Stomach (tissue), 4 donors: ENCODE measurements at regions not wholly inside any gene's neighbourhood (a gene's known extent, or its start where the extent isn't known, plus 50 kb on each side); places are given as distances from the start of the nearest gene placed in this dataset.

Source experiments
- CTCF ChIP-seq, 7 experiments: fragments of 450-650 bp in 4 of 7; fragments of 200-600 bp in 3 of 7; sonication (generic) in 3 of 7; IDR thresholded peaks; one replicate each; pipeline ENCODE4 v1.5.1; 2016 to 2019; ENCODE audit warnings: antibody characterized with exemption in 7 of 7, control low read depth in 2 of 7, mild to moderate bottlenecking in 1 of 7
- POLR2A ChIP-seq, 4 donors: fragments of 450-650 bp; IDR thresholded peaks; one replicate each; pipeline ENCODE4 v1.6.1; 2016; ENCODE audit warnings: antibody characterized with exemption in 4 of 4, control low read depth in 2 of 4, mild to moderate bottlenecking in 1 of 4, moderate library complexity in 1 of 4
- POLR2AphosphoS5 ChIP-seq, 3 donors: sonication (generic); formaldehyde crosslinking; IDR thresholded peaks; one replicate each; pipeline ENCODE4 v1.6.1; 2016; ENCODE audit warnings: antibody characterized with exemption in 3 of 3

- TF ChIP-seq POLR2AphosphoS5 (IDR thresholded peaks at IDR 0.05) (no peak), CTCF (IDR thresholded peaks at IDR 0.05) (no peak), POLR2A (IDR thresholded peaks at IDR 0.05) (no peak)
Observed at GRCh38 chr15:69979262-69979661, 118.5 kb downstream of the TLE3 start.
